Type B pancreatic cell (in vitro differentiated cells): ENCODE measurements at regions not wholly inside any gene's neighbourhood (a gene's known extent, or its start where the extent isn't known, plus 50 kb on each side); places are given as distances from the start of the nearest gene placed in this dataset.

ENCODE experiments used
- DNase-seq: peaks from one replicate; pipeline ENCODE4 v3.0.0; 2021; ENCODE audit warnings: mixed read lengths; ENCODE audit not compliant: unreplicated experiment; ENCODE audit errors: extremely low spot score
- H3K27ac Mint-ChIP-seq: 2 replicates; pipeline ENCODE4 v1.8.0; 2021; ENCODE audit warnings: mild to moderate bottlenecking, mixed read lengths
- H3K27me3 Mint-ChIP-seq: 2 replicates; pipeline ENCODE4 v1.8.0; 2021; ENCODE audit warnings: mixed read lengths
- H3K36me3 Mint-ChIP-seq: 2 replicates; pipeline ENCODE4 v1.8.0; 2021; ENCODE audit warnings: mixed read lengths
- H3K4me1 Mint-ChIP-seq: one replicate; pipeline ENCODE4 v1.8.0; 2021; ENCODE audit warnings: mixed read lengths; ENCODE audit not compliant: unreplicated experiment
- H3K4me3 Mint-ChIP-seq: 2 replicates; pipeline ENCODE4 v1.8.0; 2021; ENCODE audit warnings: mild to moderate bottlenecking, mixed read lengths
- H3K9me3 Mint-ChIP-seq: 2 replicates; pipeline ENCODE4 v1.8.0; 2021; ENCODE audit warnings: mixed read lengths
- CTCF ChIP-seq: fragments of 200-600 bp; sonication (generic); conservative IDR thresholded peaks from 2 replicates; pipeline ENCODE4 v1.5.0; 2021; ENCODE audit warnings: antibody characterized with exemption, mild to moderate bottlenecking

- Mint-ChIP-seq H3K4me3 (no peak overlapping the region), H3K36me3 (no peaks in the 10 kb centered on the region), H3K27me3 (peaks cover 3% of the 10 kb centered on the region), H3K9me3 (no peaks in the 10 kb centered on the region), H3K27ac (no peak overlapping the region), H3K4me1 (peaks cover 9% of the 10 kb centered on the region)
- no peak for DNase-seq
- no peak for TF ChIP-seq CTCF
Measured at GRCh38 chr4:147041376-147041775, 95.7 kb upstream of the TTC29 start.

DNA sequence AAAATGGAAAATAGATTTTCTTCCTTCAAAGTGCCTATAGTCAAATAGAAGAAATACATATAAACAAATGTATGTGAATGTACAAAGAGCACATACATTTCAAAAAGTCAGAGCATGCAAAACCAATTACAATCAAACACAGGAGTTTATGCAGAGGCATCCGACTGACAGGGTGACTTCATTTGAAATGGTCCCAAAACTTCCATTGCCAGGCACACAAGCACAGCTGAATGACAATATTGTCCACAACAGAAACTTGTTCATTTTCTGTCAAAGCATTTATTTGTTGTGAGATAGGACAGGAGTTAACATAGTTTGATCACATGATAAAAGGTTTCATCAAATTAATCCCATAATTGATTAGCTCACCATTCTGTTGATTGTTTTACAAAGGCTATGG lies 96.4 kb upstream of the TTC29 start:
- Mint-ChIP-seq H3K36me3 (no peaks in the 10 kb centered on the region), H3K4me1 (peaks cover 9% of the 10 kb centered on the region), H3K27me3 (peaks cover 3% of the 10 kb centered on the region), H3K9me3 (no peaks in the 10 kb centered on the region), H3K4me3 (no peak overlapping the region), H3K27ac (no peak overlapping the region)
- no peak for DNase-seq
- no peak for TF ChIP-seq CTCF

DNA sequence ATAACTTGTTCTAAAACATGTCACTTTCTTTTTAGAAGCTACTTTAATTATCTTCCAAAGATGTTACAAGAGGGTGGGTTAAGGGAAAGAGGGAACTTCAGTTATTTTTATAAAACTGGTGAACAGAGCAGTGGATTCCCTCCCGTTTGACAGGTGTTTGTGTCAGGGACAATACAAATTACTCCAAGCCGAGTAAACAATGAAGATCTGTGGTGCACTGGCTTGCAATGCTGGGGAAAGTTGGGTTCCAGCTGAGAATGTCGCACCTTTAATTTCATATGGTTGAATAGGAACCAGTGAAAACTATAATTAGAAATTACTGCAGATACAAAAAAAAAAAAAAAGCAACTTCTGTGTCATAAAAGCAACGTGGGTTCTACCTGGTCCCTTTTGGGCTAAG lies 98.6 kb upstream of the TTC29 start:
- H3K27me3 Mint-ChIP-seq, result no peaks in the 10 kb centered on the region
- H3K4me1 Mint-ChIP-seq, result peaks cover 9% of the 10 kb centered on the region
- DNase-seq, result no peak
- no peak for TF ChIP-seq CTCF
- no peaks in the 10 kb centered on the region for H3K36me3 Mint-ChIP-seq
- H3K27ac Mint-ChIP-seq, result no peak overlapping the region
- H3K9me3 Mint-ChIP-seq, result peaks cover 5% of the 10 kb centered on the region
- H3K4me3 Mint-ChIP-seq, result no peak overlapping the region

DNA sequence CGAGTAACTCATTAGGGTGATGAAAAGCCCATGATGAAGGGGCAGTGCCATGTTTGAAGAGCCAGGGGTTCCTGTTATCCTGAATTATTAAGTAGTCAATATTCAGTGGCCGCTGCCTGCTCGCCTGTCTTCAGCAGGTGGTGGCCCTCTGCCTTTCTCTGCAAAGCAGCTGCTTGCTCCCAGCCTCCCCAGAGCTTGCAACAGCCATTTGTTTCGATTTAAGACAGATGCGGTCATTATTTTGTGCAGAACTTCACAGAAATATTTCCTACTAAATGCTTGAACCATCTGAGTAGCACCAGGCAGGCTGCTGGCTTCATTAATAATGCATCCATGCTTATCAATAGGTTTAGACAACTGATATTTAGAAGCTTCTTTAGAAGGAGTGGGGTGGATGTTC lies 104.3 kb upstream of the TTC29 start:
- Mint-ChIP-seq H3K9me3 (peaks cover 5% of the 10 kb centered on the region), H3K36me3 (no peaks in the 10 kb centered on the region), H3K27ac (no peak overlapping the region), H3K27me3 (no peaks in the 10 kb centered on the region), H3K4me3 (no peak overlapping the region), H3K4me1 (no peaks in the 10 kb centered on the region)
- TF ChIP-seq CTCF, result no peak
- no peak for DNase-seq

DNA sequence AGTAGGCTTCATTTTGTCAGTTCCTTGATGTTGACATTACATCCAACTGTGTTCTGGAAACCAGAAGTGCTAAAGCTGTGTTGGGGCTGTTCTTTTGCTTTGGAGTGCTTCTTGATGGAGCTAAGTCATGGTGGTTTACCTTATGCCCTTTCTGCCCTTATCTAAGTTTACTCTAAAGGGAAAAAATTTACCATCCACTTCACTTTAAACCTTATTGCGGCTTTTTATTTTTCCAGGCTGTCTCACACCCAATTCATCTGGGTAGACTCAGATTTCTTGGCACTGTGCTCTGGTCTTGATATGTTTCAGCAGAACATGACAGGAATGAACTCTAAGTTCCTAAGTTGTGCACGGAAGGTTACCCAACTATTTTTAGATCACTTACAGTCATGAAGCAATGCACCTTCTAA lies 104.7 kb upstream of the TTC29 start:
- H3K27me3 Mint-ChIP-seq, result no peaks in the 10 kb centered on the region
- DNase-seq, result no peak
- H3K27ac Mint-ChIP-seq, result no peak overlapping the region
- no peak for TF ChIP-seq CTCF
- no peaks in the 10 kb centered on the region for H3K4me1 Mint-ChIP-seq
- peaks cover 5% of the 10 kb centered on the region for H3K9me3 Mint-ChIP-seq
- H3K36me3 Mint-ChIP-seq, result no peaks in the 10 kb centered on the region
- no peak overlapping the region for H3K4me3 Mint-ChIP-seq

GRCh38 chr4:147052361-147052760 lies 106.7 kb upstream of the TTC29 start:
- H3K9me3 Mint-ChIP-seq, result peaks cover 5% of the 10 kb centered on the region
- H3K27me3 Mint-ChIP-seq, result no peaks in the 10 kb centered on the region
- H3K27ac Mint-ChIP-seq, result no peak overlapping the region
- no peak for DNase-seq
- H3K4me1 Mint-ChIP-seq, result peaks cover 3% of the 10 kb centered on the region
- TF ChIP-seq CTCF, result no peak
- no peak overlapping the region for H3K4me3 Mint-ChIP-seq
- no peaks in the 10 kb centered on the region for H3K36me3 Mint-ChIP-seq
